NCI-H128 (cell line): ENCODE measurements at regions not wholly inside any gene's neighbourhood (a gene's known extent, or its start where the extent isn't known, plus 50 kb on each side); places are given as distances from the start of the nearest gene placed in this dataset.
"Not testable (repeated sequence)": the region's sequence is repeated elsewhere in the genome, so short reads cannot be mapped to it uniquely, and the experiment has no call there.

ENCODE experiments used
- DNase-seq: peaks from one replicate; lab custom pipeline; 2025; ENCODE audit not compliant: unreplicated experiment; lab: John Stamatoyannopoulos, UW

DNA sequence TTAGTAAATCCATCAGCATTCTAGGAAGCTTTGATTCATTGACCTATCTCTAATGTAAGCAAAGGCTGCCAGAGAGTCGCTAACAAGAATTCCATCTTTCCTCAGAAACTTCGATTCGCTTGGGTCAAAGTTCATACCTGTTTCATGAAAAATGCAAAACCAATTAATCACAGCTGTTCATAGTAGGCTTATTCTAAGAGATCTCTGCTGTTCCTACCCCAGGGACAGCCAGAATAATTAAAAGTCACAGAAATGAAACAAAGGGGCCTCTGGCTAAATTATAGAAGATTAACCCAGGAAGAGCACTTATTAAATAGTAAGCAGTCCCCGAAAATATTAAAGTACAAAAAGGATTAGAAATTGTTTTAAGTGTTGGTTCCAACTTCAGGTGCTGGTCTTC lies 280.1 kb upstream of the FRG2C start:
- not testable (repeated sequence) for DNase-seq

DNA sequence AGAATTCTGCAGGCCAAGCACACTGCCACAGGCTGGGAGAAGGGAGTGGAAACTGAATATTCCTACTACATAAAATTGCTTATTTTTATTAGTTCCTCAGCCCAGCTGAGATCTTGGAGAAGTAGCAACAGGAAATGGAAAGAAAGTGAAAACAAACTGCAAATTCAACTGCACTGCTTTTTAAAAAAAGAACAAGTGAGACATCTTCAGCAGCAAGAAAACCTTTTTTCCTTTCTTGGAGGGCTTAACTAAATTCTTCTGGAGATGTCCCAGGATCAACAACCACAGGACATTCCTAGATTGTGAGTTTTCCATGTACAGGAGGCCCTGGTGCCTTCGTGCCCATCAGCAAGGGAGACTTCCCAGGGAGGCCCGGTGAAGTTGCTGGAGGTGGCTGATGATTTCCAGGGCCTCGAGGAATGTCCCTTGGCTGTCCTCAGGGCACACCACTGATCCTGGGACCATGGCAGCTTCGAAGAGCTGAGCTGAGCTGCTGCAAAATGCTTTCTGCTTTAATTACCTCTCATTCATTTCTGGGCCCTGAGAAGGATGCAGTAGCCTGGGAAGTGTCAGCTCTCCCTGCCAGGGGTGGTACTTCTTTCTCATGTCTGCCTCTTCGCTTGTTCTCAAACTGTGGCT lies 275.5 kb upstream of the FRG2C start:
- not testable (repeated sequence) for DNase-seq

GRCh38 chr3:75393288-75393694 lies 270.8 kb upstream of the FRG2C start:
- DNase-seq, result not testable (repeated sequence)

DNA sequence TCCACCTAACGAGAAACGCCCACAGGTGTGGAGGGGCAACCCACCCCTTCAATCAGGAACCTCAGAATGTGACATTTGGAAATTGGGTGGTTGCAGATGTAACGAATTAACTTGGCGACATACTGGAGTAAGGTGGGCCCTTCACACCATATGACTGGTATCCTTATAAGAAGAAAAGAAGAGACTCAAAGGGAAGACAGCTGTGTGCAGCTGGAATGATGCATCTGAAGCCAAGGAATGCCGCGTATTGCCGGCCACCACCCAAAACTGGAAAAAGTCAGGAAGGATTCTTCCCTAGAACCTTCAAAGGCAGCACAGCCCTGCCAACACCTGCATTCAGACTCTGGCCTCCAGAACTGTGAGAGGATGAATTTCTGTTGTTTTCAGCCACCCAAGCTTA lies 270.0 kb upstream of the FRG2C start:
- DNase-seq, result not testable (repeated sequence)

DNA sequence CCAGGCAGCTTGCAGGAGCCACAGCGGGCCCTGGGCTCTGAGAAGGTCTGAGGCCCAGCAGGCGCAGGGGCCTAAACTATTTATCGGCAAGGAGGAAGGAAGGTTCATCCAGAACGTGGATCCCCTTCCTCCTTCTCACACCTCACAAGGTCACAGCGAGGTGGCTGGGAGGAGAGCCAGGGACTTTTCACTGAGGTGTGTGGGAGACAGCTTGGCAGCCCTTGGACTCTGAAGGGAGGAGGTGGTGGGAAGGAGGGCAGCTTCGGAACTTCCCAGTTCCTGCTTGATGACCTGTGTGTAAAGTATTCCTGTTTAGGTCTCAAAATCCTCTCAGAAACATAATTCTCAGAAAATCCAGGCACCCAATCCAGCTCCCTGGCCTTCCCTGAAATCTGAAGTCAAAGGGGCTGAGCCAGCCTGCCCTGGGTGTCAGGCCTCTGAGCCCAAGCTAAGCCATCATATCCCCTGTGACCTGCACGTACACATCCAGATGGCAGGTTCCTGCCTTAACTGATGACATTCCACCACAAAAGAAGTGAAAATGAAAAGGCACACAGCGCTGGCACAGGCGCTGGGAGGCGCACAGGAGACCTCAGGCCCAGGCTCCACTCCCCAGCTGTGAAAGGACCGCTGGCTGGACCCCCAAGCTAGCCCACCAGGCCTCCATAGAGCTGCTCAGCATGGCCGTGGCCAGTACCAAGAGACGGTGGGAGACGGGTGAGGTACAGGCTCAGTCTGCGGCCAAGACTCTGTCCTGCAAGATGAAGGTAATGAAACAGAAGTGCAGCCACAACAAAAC lies 269.4 kb upstream of the FRG2C start:
- DNase-seq, result not testable (repeated sequence)

GRCh38 chr3:75395580-75396315 lies 268.4 kb upstream of the FRG2C start:
- no peak for DNase-seq

DNA sequence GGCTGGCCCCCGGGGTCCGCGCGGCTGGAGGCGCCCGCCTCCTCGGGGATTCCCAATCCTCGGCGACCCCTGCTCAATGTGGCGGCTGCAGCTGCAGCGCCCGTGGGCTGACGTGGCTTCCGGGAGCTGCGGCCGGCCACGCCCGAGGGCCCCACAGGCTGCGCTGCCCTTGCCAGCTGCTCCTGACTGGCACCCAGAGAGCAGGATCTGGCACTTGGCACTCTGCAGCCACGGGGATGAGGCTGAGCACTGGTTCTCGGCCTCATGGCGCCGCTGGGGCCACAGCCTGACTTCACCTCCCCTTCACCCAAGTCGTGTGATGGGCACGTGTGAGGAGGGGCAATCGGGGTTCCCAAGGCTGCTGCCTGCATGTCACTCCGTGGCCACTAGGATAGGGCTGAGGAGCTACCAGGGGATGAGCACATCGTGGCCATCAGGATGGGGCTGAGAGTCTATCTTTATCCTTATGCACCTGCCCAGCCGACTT lies 267.8 kb upstream of the FRG2C start:
- no peak for DNase-seq

- DNase-seq, result not testable (repeated sequence)
Measured at GRCh38 chr3:75397486-75397885, 266.6 kb upstream of the FRG2C start.

GRCh38 chr3:75422101-75422945 lies 241.8 kb upstream of the FRG2C start:
- not testable (repeated sequence) for DNase-seq

- DNase-seq, result not testable (repeated sequence)
Measured at GRCh38 chr3:75425379-75425778, 238.7 kb upstream of the FRG2C start.

DNA sequence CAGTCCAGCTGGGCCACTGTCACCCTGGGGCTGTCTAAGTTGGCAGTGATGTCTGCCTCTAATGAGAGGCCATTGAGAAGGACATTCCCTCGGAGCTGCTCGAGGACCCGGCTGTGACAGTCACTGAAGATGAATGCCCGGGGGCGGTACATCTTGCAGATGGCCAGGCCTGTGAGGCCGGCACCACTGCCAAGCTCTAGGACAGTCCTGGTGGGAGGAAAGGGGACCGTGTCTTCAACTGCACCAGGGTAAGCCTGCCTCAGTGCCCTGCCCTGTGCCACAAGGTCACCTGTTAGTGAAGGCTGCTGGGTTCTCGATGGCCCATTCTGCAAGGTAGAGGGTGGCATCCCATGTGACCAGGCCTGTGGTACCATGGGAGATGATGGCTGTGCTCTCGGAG lies 236.6 kb upstream of the FRG2C start:
- not testable (repeated sequence) for DNase-seq

DNA sequence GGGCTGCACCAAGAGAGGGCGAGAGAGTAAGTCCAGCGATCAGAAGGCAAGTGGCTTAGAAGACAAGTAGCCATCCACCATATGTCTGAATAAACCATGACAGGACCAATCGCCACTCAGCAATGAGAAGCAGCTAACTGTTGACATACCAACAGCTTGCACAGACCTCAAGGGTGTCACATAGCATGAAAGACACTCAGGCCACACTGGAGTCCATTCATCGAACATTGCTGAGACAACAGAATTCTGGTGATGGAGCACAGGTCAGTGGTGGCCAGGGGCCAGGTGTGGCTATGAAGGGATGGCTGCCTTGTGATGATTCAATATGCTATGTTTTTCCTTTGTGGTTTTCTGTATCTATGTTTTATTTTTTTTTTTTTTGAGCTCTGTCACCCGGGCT lies 236.2 kb upstream of the FRG2C start:
- DNase-seq, result not testable (repeated sequence)

GRCh38 chr3:75429561-75430220 lies 234.4 kb upstream of the FRG2C start:
- not testable (repeated sequence) for DNase-seq

GRCh38 chr3:75430406-75430805 lies 233.7 kb upstream of the FRG2C start:
- not testable (repeated sequence) for DNase-seq

- DNase-seq, result not testable (repeated sequence)
Measured at GRCh38 chr3:75431120-75431519, 233.0 kb upstream of the FRG2C start.

- not testable (repeated sequence) for DNase-seq
Measured at GRCh38 chr3:75432466-75432865, 231.7 kb upstream of the FRG2C start.

- not testable (repeated sequence) for DNase-seq
Measured at GRCh38 chr3:75432885-75433284, 231.2 kb upstream of the FRG2C start.

DNA sequence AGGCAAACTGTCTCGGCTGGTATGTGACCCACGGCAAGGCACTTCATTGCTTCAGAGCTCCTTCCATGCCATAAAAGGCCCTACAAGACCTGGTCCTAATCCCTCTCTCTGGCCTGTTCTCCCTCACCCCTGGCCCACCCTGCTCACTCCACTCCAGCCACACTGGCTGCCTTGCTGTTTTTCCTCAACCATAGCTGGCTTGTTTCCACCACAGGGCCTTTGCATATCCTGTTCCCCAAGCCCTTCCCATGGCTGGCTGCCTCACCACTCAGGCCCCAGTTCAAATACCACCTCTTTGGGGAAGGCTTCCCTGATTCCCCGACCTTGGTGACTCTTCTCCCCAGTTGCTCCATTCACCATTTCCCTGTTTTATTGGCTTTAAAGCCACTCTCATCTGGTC lies 230.8 kb upstream of the FRG2C start:
- not testable (repeated sequence) for DNase-seq

GRCh38 chr3:75434276-75434912 lies 229.7 kb upstream of the FRG2C start:
- DNase-seq, result not testable (repeated sequence)
